SH-SY5Y (cell line): ENCODE measurements at regions not wholly inside any gene's neighbourhood (a gene's known extent, or its start where the extent isn't known, plus 50 kb on each side); places are given as distances from the start of the nearest gene placed in this dataset.

Experiments used
- GATA2 ChIP-seq: IDR thresholded peaks from 2 replicates; pipeline ENCODE4 v1.6.1; 2011; ENCODE audit warnings: mild to moderate bottlenecking, low read depth, low read length
- GATA3 ChIP-seq: IDR thresholded peaks from 2 replicates; pipeline ENCODE4 v1.6.1; 2011; ENCODE audit warnings: low read depth, mild to moderate bottlenecking, low read length, moderate library complexity

DNA sequence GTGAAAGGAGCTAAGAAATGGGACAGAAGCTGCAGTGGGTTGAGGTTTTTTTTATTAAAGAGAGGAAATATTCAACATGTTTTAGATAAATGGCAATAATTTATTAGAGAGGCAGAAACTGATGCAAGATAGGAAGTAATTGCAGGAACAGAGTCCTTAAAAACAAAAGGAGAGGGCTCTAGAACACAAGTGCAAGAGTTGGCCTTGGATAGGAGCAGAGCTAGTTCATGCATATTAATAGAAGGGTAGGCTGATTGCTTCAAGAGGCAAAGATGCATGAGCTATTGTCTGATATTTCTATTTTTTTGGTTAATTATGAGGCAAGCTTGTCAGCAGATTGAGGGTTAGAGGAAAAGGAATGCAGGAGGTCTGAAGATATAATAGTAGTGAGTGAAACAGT is 91.0 kb upstream of the GPRIN3 start:
- TF ChIP-seq GATA3 (no peak), GATA2 (no peak)
